ENCODE measurements at regions not wholly inside any gene's neighbourhood (a gene's known extent, or its start where the extent isn't known, plus 50 kb on each side); places are given as distances from the start of the nearest gene placed in this dataset.

GRCh38 chr17:59466946-59467801, 98.2 kb upstream of the DHX40 start:
- DNase-seq (ENCODE audit: insufficient read length, low spot score), result no peak
- TF ChIP-seq CTCF (IDR thresholded peaks at IDR 0.05; ENCODE audit: insufficient read depth, missing control alignments), result no peak
- FAIRE-seq, result no peak

DNA sequence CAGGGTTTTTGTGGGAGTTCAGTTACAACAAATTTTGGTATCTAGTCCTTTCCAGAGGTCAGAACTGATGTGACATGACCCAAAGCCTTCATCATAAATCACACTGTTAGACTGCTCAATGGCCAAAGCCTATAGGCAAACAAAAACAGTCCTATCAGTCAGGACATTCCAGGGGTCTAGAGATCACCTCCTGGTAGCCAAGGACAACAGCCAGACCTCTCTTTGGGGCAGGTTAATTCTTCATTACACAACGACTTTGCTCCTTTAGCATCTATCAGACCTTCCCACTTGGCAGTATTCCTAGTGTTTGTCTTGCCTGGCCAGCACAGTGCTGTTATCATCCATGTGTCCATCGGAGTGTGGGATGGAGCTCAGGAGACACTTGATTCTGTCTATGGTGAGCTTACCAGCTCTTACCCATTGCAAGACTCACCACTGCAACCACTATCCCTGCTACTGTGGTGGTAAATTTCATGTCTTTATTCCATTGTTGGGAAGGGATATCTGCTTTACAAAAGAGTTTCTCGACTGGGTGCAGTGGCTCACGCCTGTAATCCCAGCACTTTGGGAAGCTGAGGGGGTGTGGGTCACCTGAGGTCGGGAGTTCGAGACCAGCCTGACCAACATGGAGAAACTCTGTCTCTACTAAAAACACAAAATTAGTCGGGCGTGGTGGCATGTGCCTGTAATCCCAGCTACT, 95.5 kb upstream of the DHX40 start:
- TF ChIP-seq CTCF (IDR thresholded peaks at IDR 0.05; ENCODE audit: insufficient read depth, missing control alignments), result no peak
- no peak for DNase-seq (ENCODE audit: insufficient read length, low spot score)
- no peak for FAIRE-seq

DNA sequence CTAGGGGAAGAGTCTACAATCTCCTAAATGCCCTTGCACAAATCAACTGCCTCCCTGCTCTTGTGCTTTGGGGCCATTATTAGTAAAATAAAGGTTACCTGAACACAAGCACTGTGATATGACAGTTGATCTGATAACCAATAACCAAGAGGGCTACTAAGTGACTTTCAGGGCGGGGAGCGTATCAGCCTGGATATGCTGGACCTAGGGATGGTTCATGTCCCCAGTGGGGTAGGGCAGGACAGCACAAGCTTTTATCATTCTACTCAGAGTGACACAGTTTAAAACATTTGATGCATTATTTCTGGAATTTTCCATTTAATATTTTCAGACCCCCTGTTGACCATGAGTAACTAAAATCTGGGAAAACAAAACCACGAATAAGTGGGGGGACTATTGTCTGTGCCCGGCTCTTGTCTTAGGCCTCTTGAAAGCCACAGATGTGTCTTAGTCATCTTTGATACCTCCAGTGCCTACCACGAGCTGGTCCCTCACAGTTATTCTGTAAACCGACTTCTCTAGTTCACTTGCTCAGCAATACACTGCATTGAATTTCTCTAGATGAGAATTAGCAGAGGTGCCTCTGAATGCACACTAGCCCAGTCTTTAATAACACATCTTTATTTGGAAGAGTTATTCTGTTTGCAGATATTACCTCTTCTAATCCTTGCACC, 94.6 kb upstream of the DHX40 start:
- DNase-seq (ENCODE audit: insufficient read length, low spot score) (no peak), FAIRE-seq (no peak)

GRCh38 chr17:59476413-59476812, 89.0 kb upstream of the DHX40 start:
- no peak for FAIRE-seq
- DNase-seq (ENCODE audit: insufficient read length, low spot score), result no peak
- no peak for TF ChIP-seq CTCF (IDR thresholded peaks at IDR 0.05; ENCODE audit: insufficient read depth, missing control alignments)

More for the DNA sequence above, 94.6 kb upstream of the DHX40 start:
- TF ChIP-seq CTCF (IDR thresholded peaks at IDR 0.05; ENCODE audit: insufficient read depth, missing control alignments), result no peak

- TF ChIP-seq CTCF (IDR thresholded peaks at IDR 0.05; ENCODE audit: insufficient read depth, missing control alignments), result no peak
- DNase-seq (ENCODE audit: insufficient read length, low spot score) (no peak), FAIRE-seq (no peak)
Measured at GRCh38 chr17:59479141-59479540, 86.3 kb upstream of the DHX40 start.

DNA sequence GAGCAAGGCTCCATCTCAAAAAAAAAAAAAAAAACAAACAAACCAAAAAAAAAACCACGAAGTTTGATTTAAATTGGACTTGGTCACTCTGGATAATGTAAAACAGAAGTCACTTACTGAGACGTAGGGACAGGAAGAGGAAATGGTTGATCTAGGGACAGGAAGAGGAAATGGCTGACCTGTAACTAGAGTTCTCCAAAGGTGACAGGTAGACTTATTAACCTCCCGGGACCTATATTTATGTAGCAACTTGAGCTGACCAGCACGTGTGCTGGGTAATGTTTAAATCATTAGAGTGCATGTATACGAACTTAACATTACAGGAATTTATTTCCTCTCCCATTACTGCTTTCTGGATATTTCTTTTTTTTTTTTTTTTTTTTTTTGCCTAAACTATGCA, 81.5 kb upstream of the DHX40 start:
- DNase-seq (ENCODE audit: insufficient read length, low spot score) (no peak), FAIRE-seq (no peak)
- TF ChIP-seq CTCF (IDR thresholded peaks at IDR 0.05; ENCODE audit: insufficient read depth, missing control alignments), result no peak

Data from D721Med (cell line).